Panc1 (cell line): ENCODE measurements at regions not wholly inside any gene's neighbourhood (a gene's known extent, or its start where the extent isn't known, plus 50 kb on each side); places are given as distances from the start of the nearest gene placed in this dataset.

Experiments
- ATAC-seq: fragments of 200-7000 bp; cut with Tn5 transposase; 2 replicates; pipeline ENCODE4 v1.9.1; 2020; ENCODE audit warnings: mild to moderate bottlenecking, moderate library complexity
- BruUV-seq: library from RNA; stranded (reverse); fragments of 400-500 nt; replicated peaks from 2 replicates; lab custom pipeline; 2021; lab: Mats Ljungman, UMichigan
- CTCF ChIA-PET: fragments of 300-600 bp; sonication (Branson Sonifier 250); formaldehyde crosslinking; loops from one replicate; lab custom pipeline; 2022; ENCODE audit warnings: antibody characterized with exemption; lab: Charles Lee
- POLR2A ChIA-PET: fragments of 300-600 bp; sonication (Branson Sonifier 250); formaldehyde crosslinking; loops from one replicate; lab custom pipeline; 2022; ENCODE audit warnings: antibody characterized with exemption; lab: Charles Lee
- DNase-seq: peaks from one replicate; pipeline ENCODE4 v3.0.0-alpha.2; 2010; ENCODE audit warnings: low read depth, low spot score
- H3K27ac ChIP-seq: 2 replicates; pipeline ENCODE4 v1.5.1; 2011; ENCODE audit warnings: mild to moderate bottlenecking, low read length, inconsistent platforms
- H3K27me3 ChIP-seq: fragments of 200-500 bp; sonication (Bioruptor generic); 2 replicates; pipeline ENCODE4 v1.6.0; 2014; ENCODE audit warnings: low read length, inconsistent platforms; ENCODE audit not compliant: control insufficient read depth, insufficient read depth
- H3K36me3 ChIP-seq: fragments of 200-500 bp; sonication (Bioruptor generic); 2 replicates; pipeline ENCODE4 v1.5.1; 2014; ENCODE audit warnings: inconsistent platforms, mild to moderate bottlenecking, low read length, moderate library complexity; ENCODE audit not compliant: control insufficient read depth, insufficient read depth
- H3K4me1 ChIP-seq: 2 replicates; pipeline ENCODE4 v1.5.1; 2011; ENCODE audit warnings: inconsistent platforms, mild to moderate bottlenecking, low read length, moderate library complexity; ENCODE audit not compliant: control insufficient read depth, insufficient read depth
- H3K4me3 ChIP-seq, 2 experiments: 2 replicates each; pipeline ENCODE4 v1.5.1; 2011 to 2012; ENCODE audit warnings: low read depth in 2 of 2, low read length in 2 of 2, mild to moderate bottlenecking in 2 of 2, inconsistent platforms in 1 of 2, moderate library complexity in 1 of 2
- H3K9me3 ChIP-seq: fragments of 200-500 bp; sonication (Bioruptor generic); 2 replicates; pipeline ENCODE4 v1.5.1; 2014; ENCODE audit warnings: low read depth, mild to moderate bottlenecking, inconsistent platforms, low read length, moderate library complexity; ENCODE audit not compliant: control insufficient read depth, insufficient read depth
- CTCF ChIP-seq: fragments of 450-650 bp; IDR thresholded peaks from 2 replicates; pipeline ENCODE4 v1.5.1; 2017; ENCODE audit warnings: mild to moderate bottlenecking
- POLR2AphosphoS5 ChIP-seq: IDR thresholded peaks from 2 replicates; pipeline ENCODE4 v1.6.1; 2012; ENCODE audit warnings: mild to moderate bottlenecking, low read depth, low read length, moderate library complexity
- REST ChIP-seq, 2 experiments: IDR thresholded peaks; 2 replicates each; pipeline ENCODE4 v1.6.1; 2011 to 2012; ENCODE audit warnings: low read depth in 2 of 2, control low read depth in 1 of 2, low read length in 1 of 2, mild to moderate bottlenecking in 1 of 2, moderate library complexity in 1 of 2; ENCODE audit not compliant: insufficient read depth in 1 of 2
- SIN3A ChIP-seq: IDR thresholded peaks from 2 replicates; pipeline ENCODE4 v1.6.1; 2012; ENCODE audit warnings: low read depth, mild to moderate bottlenecking, low read length, moderate library complexity, borderline replicate concordance; ENCODE audit not compliant: insufficient read depth
- TCF7L2 ChIP-seq: IDR thresholded peaks from 2 replicates; pipeline ENCODE4 v1.6.1; 2011; ENCODE audit warnings: mild to moderate bottlenecking, low read depth, low read length, inconsistent platforms
- in situ Hi-C: cut with HindIII; loops from 2 replicates; pipeline ENCODE4 v1.10.0; 2016; ENCODE audit warnings: low sequenced_read_pairs, low pct_unique_long_range_greater_than_20kb
- intact Hi-C: fragments of 100-400 bp; cut with micrococcal nuclease; formaldehyde crosslinking; loops from one replicate; pipeline ENCODE4 v1.10.0; 2022; ENCODE audit not compliant: unreplicated experiment

- no TSS peak for BruUV-seq
- no peak overlapping the region for H3K27ac ChIP-seq
- no peaks in the 10 kb centered on the region for H3K4me1 ChIP-seq
- intact Hi-C loops (no loop called here), in situ Hi-C loops (no loop called here)
- DNase-seq, result no peak
- H3K27me3 ChIP-seq, result no peaks in the 10 kb centered on the region; the same call in 1 of the 2 replicates
- TF ChIP-seq POLR2AphosphoS5 (no peak), SIN3A (no peak), REST (IDR thresholded peaks at IDR 0.05; ENCODE audit: insufficient read depth in 1 of 2, low read depth in 2 of 2, low read length in 1 of 2) (no peak), CTCF (no peak), TCF7L2 (no peak)
- H3K9me3 ChIP-seq, result no peaks in the 10 kb centered on the region
- no peaks in the 10 kb centered on the region for H3K36me3 ChIP-seq
- ChIA-PET CTCF (no interaction called here), POLR2A (no interaction called here)
- H3K4me3 ChIP-seq, result no peak overlapping the region
- no peak for ATAC-seq
These were observed 487.3 kb downstream of the AJAP1 start for GRCh38 chr1:5141750-5142149.

- intact Hi-C loops (no loop called here), in situ Hi-C loops (no loop called here)
- Histone ChIP-seq H3K9me3 (no peaks in the 10 kb centered on the region), H3K27me3 (no peaks in the 10 kb centered on the region; the same call in 1 of the 2 replicates), H3K4me3 (no peak overlapping the region), H3K4me1 (no peaks in the 10 kb centered on the region), H3K36me3 (no peaks in the 10 kb centered on the region), H3K27ac (no peak overlapping the region)
- TF ChIP-seq SIN3A, result no peak
- TF ChIP-seq TCF7L2, result no peak
- TF ChIP-seq CTCF, result no peak
- no peak for TF ChIP-seq POLR2AphosphoS5
- no peak for TF ChIP-seq REST (IDR thresholded peaks at IDR 0.05; ENCODE audit: insufficient read depth in 1 of 2, low read depth in 2 of 2, low read length in 1 of 2)
- ATAC-seq, result no peak
- CTCF ChIA-PET, result interaction anchor here (0.6 kb wide), 1 partner anchor 152 kb away, joined by 3 read pairs; no protein-coding TSS in a partner anchor
- POLR2A ChIA-PET, result interaction anchor here (0.6 kb wide), 1 partner anchor 20 kb away, joined by 3 read pairs; no protein-coding TSS in a partner anchor
- DNase-seq, result no peak
- no TSS peak for BruUV-seq
These were observed 486.6 kb downstream of the AJAP1 start for GRCh38 chr1:5140962-5141361.
